NT2/D1 (cell line): ENCODE measurements at regions not wholly inside any gene's neighbourhood (a gene's known extent, or its start where the extent isn't known, plus 50 kb on each side); places are given as distances from the start of the nearest gene placed in this dataset.

Experiments used
- DNase-seq: peaks from one replicate; pipeline ENCODE4 v3.0.0-alpha.2; 2011; ENCODE audit warnings: low read depth, low spot score
- H3K27me3 ChIP-seq: 2 replicates; pipeline ENCODE4 v1.6.0; 2011; ENCODE audit warnings: mild to moderate bottlenecking; ENCODE audit not compliant: insufficient read length, insufficient read depth
- H3K36me3 ChIP-seq: 2 replicates; pipeline ENCODE4 v1.6.1; 2011; ENCODE audit warnings: mild to moderate bottlenecking, low read length, mixed read lengths; ENCODE audit not compliant: insufficient read depth, insufficient read length
- H3K4me1 ChIP-seq: 2 replicates; pipeline ENCODE4 v1.5.1; 2011; ENCODE audit not compliant: insufficient read depth, insufficient read length
- H3K4me3 ChIP-seq: 2 replicates; pipeline ENCODE4 v1.5.1; 2011; ENCODE audit warnings: low read depth; ENCODE audit not compliant: insufficient read length
- H3K9ac ChIP-seq: 2 replicates; pipeline ENCODE4 v1.6.0; 2011; ENCODE audit warnings: low read depth; ENCODE audit not compliant: insufficient read length
- H3K9me3 ChIP-seq: 2 replicates; pipeline ENCODE4 v1.5.1; 2011; ENCODE audit warnings: mild to moderate bottlenecking, low read length; ENCODE audit not compliant: insufficient read depth
- SUZ12 ChIP-seq: IDR thresholded peaks from 2 replicates; pipeline ENCODE4 v1.6.1; 2011; ENCODE audit not compliant: insufficient read length, insufficient read depth; ENCODE audit errors: extremely low read depth
- YY1 ChIP-seq: IDR thresholded peaks from 2 replicates; pipeline ENCODE4 v1.6.1; 2011; ENCODE audit not compliant: insufficient read length, insufficient read depth
- ZNF274 ChIP-seq: IDR thresholded peaks from 2 replicates; pipeline ENCODE4 v1.6.1; 2011; ENCODE audit warnings: mild to moderate bottlenecking, low read depth, low read length

DNA sequence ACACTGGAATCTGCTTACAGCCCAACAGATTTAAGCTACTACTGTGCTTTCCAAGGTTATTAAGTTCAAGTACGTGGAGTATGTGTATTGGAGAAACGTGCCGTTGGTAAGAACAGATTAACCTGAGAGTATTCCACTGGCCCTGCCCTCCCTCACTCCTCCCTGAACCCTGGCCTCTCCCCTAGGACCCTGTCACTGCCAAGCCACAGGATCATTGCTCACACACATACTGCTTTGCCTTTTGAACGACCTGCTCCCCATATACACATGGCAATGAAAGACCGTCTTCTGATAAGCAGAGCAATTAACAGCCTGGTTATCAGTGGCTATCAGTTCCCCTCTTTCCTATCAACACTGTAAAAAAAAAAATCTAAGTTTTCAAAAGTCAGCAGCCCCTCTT, 458.9 kb upstream of the DYNLRB2 start:
- Histone ChIP-seq H3K9me3 (no peaks in the 10 kb centered on the region), H3K36me3 (no peaks in the 10 kb centered on the region), H3K4me1 (no peaks in the 10 kb centered on the region), H3K27me3 (no peaks in the 10 kb centered on the region), H3K4me3 (no peak overlapping the region), H3K9ac (no peak overlapping the region)
- no peak for TF ChIP-seq ZNF274
- no peak for TF ChIP-seq YY1
- TF ChIP-seq SUZ12: no peak
- no peak for DNase-seq

DNA sequence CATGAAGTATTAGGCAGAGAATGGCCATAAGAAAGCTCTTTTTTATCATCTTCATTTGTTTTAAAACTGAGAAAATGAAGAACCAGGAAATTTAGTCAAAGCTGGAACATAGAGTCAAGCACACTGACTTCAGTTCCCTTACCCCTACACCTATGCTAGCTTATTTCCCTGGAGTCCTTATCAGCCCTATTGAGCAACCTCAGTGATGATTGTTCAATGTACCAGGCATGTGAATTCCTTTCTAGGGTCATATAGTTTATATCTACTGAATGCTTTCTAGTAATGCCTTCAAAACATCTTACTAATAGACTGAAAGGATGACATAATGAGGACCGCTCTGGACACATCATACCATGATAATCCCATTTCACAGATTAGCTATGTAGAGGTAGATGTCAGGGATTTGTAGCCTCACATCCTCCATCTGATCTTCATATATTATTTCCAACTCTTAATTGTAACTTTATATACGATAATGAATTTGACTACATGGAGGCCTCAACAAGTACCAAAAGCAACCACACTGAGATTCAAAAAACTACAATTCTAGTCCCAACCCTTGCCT, 460.4 kb upstream of the DYNLRB2 start:
- no peaks in the 10 kb centered on the region for H3K4me1 ChIP-seq
- no peak overlapping the region for H3K4me3 ChIP-seq
- H3K9me3 ChIP-seq: no peaks in the 10 kb centered on the region
- H3K9ac ChIP-seq: no peak overlapping the region
- DNase-seq: no peak
- H3K36me3 ChIP-seq: no peaks in the 10 kb centered on the region
- no peaks in the 10 kb centered on the region for H3K27me3 ChIP-seq
- no peak for TF ChIP-seq ZNF274
- no peak for TF ChIP-seq SUZ12
- TF ChIP-seq YY1: no peak

DNA sequence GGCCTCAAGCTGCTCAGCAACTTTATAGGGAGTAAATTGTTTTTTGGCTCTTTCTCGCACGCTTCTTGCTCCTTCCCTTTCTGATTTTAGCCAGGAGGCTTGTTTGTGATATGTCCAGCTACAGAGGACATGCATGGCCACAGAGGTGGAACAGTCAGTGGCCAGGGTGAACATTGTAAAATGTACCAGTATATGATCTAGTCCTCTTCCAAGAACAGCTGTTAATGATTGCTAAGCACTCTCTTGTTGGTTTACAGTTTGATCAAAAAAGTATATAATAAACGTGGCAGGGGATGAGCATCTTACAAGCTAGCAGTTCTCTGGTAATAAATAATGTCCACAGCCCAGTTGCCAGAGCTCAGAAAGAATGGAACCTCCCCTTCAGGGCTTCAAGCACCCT, 461.7 kb upstream of the DYNLRB2 start:
- H3K36me3 ChIP-seq: no peaks in the 10 kb centered on the region
- no peaks in the 10 kb centered on the region for H3K9me3 ChIP-seq
- H3K4me3 ChIP-seq: no peak overlapping the region
- H3K9ac ChIP-seq: no peak overlapping the region
- H3K4me1 ChIP-seq: no peaks in the 10 kb centered on the region
- TF ChIP-seq ZNF274 (no peak), YY1 (no peak), SUZ12 (no peak)
- DNase-seq: no peak
- no peaks in the 10 kb centered on the region for H3K27me3 ChIP-seq

DNA sequence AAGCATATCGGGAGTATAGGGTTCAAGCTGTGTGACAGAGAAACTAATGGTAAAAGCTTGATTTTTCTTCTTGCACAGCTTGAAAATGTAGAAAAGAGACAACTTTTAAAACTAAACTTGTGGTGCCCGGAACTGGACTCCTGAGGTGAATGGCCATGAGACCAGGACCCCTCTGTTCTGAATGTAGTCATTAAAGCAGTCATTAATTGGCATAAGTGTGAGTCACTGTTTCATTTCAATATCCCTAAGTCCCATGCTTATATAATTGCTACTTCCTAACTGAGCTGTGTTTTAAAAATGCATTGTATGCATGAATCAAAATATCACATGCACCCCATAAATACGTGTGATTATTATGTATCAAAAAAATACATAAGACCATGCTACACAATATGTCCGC, 463.1 kb upstream of the DYNLRB2 start:
- no peak for DNase-seq
- H3K36me3 ChIP-seq: no peaks in the 10 kb centered on the region
- TF ChIP-seq YY1: no peak
- no peaks in the 10 kb centered on the region for H3K4me1 ChIP-seq
- H3K4me3 ChIP-seq: no peak overlapping the region
- no peaks in the 10 kb centered on the region for H3K27me3 ChIP-seq
- no peaks in the 10 kb centered on the region for H3K9me3 ChIP-seq
- H3K9ac ChIP-seq: no peak overlapping the region

DNA sequence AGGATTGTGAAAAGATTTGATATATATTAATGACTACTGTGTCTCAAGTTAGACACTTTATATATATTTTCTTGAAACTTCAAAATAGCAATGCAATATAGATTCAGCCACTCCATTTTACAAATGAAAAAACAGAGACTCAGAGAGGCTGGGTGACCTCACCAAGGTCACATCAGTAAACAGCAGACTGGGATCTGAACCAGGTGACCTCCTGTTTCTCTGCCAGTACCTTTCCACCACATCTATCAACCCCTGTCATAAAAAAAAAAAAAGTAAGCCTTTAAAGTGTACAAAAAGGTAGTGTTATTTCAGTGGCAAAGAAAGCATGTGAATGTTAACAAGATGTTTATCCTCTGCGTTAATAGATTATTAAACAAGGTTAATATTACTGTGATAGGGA, 466.5 kb upstream of the DYNLRB2 start:
- no peak for DNase-seq
- H3K9ac ChIP-seq: no peak overlapping the region
- H3K9me3 ChIP-seq: no peaks in the 10 kb centered on the region
- no peak overlapping the region for H3K4me3 ChIP-seq
- no peaks in the 10 kb centered on the region for H3K27me3 ChIP-seq
- H3K36me3 ChIP-seq: no peaks in the 10 kb centered on the region
- TF ChIP-seq SUZ12 (no peak), ZNF274 (no peak), YY1 (no peak)
- no peaks in the 10 kb centered on the region for H3K4me1 ChIP-seq

DNA sequence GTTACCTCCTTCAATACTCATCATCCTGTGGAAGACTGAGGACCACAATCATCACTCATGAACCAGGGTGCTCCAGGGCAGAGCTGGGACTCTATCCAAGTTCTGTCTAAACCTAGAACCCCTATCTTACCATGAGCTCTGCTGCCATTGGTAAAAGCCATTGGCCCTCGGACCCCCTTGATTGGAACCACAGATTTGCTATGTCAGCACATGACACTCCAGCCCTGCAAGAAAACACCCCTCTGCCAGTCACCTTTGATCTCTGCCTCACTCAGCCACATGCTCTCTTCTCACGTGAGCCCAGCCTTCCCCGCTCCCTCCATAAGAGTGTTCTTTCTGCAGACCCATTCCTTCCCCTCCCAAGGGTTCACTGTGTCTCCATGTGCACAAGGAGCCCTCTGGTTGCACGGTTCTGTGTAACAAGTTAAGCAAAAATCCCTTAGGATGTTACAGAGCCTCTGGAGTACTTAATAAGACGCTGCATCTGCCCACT, 468.8 kb upstream of the DYNLRB2 start:
- H3K4me3 ChIP-seq: no peak overlapping the region
- no peaks in the 10 kb centered on the region for H3K9me3 ChIP-seq

DNA sequence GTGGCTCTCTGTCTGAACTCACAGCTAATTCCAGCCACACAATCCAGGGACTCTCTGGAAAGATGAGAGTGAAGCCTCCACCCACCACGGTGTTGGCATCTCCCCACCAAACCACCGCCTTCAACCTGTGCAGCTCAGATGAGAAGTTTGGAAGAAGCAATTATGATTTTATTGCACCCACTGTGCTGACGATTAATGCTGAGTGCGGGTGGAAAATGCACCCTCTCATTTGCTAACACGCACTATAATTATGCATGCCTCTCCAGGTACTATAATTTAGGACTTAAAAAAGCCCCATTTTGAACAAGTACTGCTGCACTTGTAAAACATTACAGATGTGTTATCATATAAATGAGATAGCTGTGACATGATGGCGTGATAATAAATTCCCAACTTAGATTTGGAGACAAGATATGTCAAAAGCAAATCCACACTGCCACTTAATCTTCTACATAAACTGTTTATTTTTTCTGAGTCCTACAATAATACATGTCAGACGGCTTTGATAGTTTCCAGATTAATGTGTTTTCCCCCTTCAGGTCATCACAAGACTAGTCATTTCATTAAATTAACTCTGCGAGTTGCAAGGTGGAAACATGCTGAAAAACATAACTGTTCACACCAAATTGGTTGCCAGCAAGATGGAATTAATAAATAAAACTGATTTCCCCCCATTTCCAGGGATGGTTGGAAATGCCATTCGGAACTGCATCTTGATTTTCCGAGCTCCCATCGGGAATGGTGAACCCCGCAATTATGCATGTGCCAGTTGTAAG, 466.5 kb upstream of the MAF start:
- no peak overlapping the region for H3K4me3 ChIP-seq
- TF ChIP-seq SUZ12: no peak
- no peaks in the 10 kb centered on the region for H3K36me3 ChIP-seq
- DNase-seq: no peak
- H3K9me3 ChIP-seq: no peaks in the 10 kb centered on the region
- no peak overlapping the region for H3K9ac ChIP-seq
- H3K4me1 ChIP-seq: no peaks in the 10 kb centered on the region
- no peaks in the 10 kb centered on the region for H3K27me3 ChIP-seq

More for the DNA sequence above, 468.8 kb upstream of the DYNLRB2 start:
- Histone ChIP-seq H3K9ac (no peak overlapping the region), H3K4me1 (no peaks in the 10 kb centered on the region), H3K36me3 (no peaks in the 10 kb centered on the region), H3K27me3 (no peaks in the 10 kb centered on the region)
- DNase-seq: no peak
- TF ChIP-seq SUZ12: no peak
- no peak for TF ChIP-seq ZNF274
- no peak for TF ChIP-seq YY1
